ENCODE measurements at regions not wholly inside any gene's neighbourhood (a gene's known extent, or its start where the extent isn't known, plus 50 kb on each side); places are given as distances from the start of the nearest gene placed in this dataset.

- no peak overlapping the region for H3K4me3 ChIP-seq (ENCODE audit: low read depth in 1 of 2, low read length in 2 of 2)
- no peaks in the 10 kb centered on the region for H3K9me3 ChIP-seq (ENCODE audit: insufficient read depth, low read length, severe bottlenecking)
- H3K27ac ChIP-seq (ENCODE audit: low read length) = no peak overlapping the region
- H3K79me2 ChIP-seq (ENCODE audit: insufficient read depth, low read length) = no peaks in the 10 kb centered on the region
- no peak overlapping the region for H2AFZ ChIP-seq (ENCODE audit: low read depth, low read length)
- TF ChIP-seq CTCF (IDR thresholded peaks at IDR 0.05; ENCODE audit: borderline replicate concordance, extremely low read depth, low read length, poor library complexity, severe bottlenecking) = no peak
- no peaks in the 10 kb centered on the region for H3K27me3 ChIP-seq (ENCODE audit: insufficient read depth, low read length, poor library complexity)
- DNase-seq (no peak), ATAC-seq (ENCODE audit: insufficient read depth, low read depth) (no peak)
- no peaks in the 10 kb centered on the region for H3K36me3 ChIP-seq (ENCODE audit: insufficient read depth, low read length)
- no peaks in the 10 kb centered on the region for H3K4me1 ChIP-seq (ENCODE audit: insufficient read depth, low read length)
- H3K9ac ChIP-seq (ENCODE audit: low read depth, low read length) = no peak overlapping the region
- H3K4me2 ChIP-seq (ENCODE audit: insufficient read depth, low read length) = no peak overlapping the region
- H4K20me1 ChIP-seq (ENCODE audit: insufficient read depth, low read length) = no peaks in the 10 kb centered on the region
Measured at GRCh38 chr21:28719723-28720122, 273.0 kb downstream of the LTN1 start.

DNA sequence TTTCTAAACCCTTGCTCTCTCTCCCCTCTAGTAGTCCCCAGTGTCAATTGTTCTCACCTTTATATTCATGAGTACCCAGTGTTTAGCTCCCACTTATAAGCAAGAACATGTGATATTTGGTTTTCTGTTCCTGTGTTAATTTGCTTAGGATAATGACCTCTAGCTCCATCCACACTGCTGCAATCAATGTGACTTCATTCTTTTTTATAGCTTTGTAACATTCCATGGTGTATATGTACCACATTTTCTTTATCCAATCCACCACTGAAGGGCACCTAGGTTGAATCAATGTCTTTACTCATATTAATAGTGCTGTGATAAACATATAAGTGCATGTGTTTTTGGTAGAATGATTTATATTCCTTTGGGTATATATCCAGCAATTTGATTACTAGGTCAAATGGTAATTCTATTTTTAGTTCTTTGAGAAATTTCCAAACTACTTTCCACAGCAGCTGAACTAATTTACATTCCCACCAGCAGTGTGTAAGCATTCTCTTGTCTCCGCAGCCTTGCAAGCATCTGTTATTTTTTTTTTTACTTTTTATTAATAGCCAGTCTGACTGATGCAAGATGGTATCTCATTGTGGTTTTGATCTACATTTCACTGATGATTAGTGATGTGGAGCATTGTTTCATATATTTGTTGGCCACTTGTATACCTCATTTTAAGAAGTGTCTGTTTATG is 277.8 kb downstream of the LTN1 start:
- Histone ChIP-seq H3K4me2 (ENCODE audit: insufficient read depth, low read length) (no peak overlapping the region), H4K20me1 (ENCODE audit: insufficient read depth, low read length) (no peaks in the 10 kb centered on the region), H3K4me3 (ENCODE audit: low read depth in 1 of 2, low read length in 2 of 2) (no peak overlapping the region), H3K4me1 (ENCODE audit: insufficient read depth, low read length) (no peaks in the 10 kb centered on the region), H3K27ac (ENCODE audit: low read length) (no peak overlapping the region), H3K79me2 (ENCODE audit: insufficient read depth, low read length) (no peaks in the 10 kb centered on the region), H3K36me3 (ENCODE audit: insufficient read depth, low read length) (no peaks in the 10 kb centered on the region), H3K27me3 (ENCODE audit: insufficient read depth, low read length, poor library complexity) (no peaks in the 10 kb centered on the region), H3K9ac (ENCODE audit: low read depth, low read length) (no peak overlapping the region), H3K9me3 (ENCODE audit: insufficient read depth, low read length, severe bottlenecking) (no peaks in the 10 kb centered on the region), H2AFZ (ENCODE audit: low read depth, low read length) (no peak overlapping the region)
- TF ChIP-seq EZH2 (IDR thresholded peaks at IDR 0.05; ENCODE audit: borderline replicate concordance, low read depth, low read length, severe bottlenecking) (no peak), CTCF (IDR thresholded peaks at IDR 0.05; ENCODE audit: borderline replicate concordance, extremely low read depth, low read length, poor library complexity, severe bottlenecking) (no peak)
- ATAC-seq (ENCODE audit: insufficient read depth, low read depth) (no peak), DNase-seq (no peak)

DNA sequence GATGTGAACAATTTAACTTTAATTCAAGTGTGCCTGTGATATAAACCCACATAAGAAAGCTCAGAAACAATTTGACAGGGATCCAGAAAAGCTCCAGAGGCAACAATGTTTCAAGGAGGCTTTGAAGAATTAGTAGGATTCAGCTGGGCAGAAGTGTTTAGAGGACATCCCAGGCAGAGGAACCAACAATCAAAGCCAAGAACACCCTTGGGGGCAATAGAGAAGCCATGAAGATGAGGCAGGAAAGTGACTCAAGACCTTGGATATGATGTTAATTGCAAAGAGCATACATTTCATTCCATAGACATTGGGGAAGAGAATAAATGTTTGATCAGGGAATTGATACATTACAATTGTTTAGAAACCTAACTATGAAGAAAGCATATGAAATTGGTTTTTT is 280.3 kb downstream of the LTN1 start:
- Histone ChIP-seq H2AFZ (ENCODE audit: low read depth, low read length) (no peak overlapping the region), H3K4me2 (ENCODE audit: insufficient read depth, low read length) (no peak overlapping the region), H3K4me1 (ENCODE audit: insufficient read depth, low read length) (no peaks in the 10 kb centered on the region), H3K36me3 (ENCODE audit: insufficient read depth, low read length) (no peaks in the 10 kb centered on the region), H3K9ac (ENCODE audit: low read depth, low read length) (no peak overlapping the region), H3K9me3 (ENCODE audit: insufficient read depth, low read length, severe bottlenecking) (no peaks in the 10 kb centered on the region), H3K27me3 (ENCODE audit: insufficient read depth, low read length, poor library complexity) (no peaks in the 10 kb centered on the region), H4K20me1 (ENCODE audit: insufficient read depth, low read length) (no peaks in the 10 kb centered on the region), H3K27ac (ENCODE audit: low read length) (no peak overlapping the region), H3K4me3 (ENCODE audit: low read depth in 1 of 2, low read length in 2 of 2) (no peak overlapping the region), H3K79me2 (ENCODE audit: insufficient read depth, low read length) (no peaks in the 10 kb centered on the region)
- ATAC-seq (ENCODE audit: insufficient read depth, low read depth) = no peak
- TF ChIP-seq CTCF (IDR thresholded peaks at IDR 0.05; ENCODE audit: borderline replicate concordance, extremely low read depth, low read length, poor library complexity, severe bottlenecking) (no peak), EZH2 (IDR thresholded peaks at IDR 0.05; ENCODE audit: borderline replicate concordance, low read depth, low read length, severe bottlenecking) (no peak)
- DNase-seq = no peak

GRCh38 chr21:28705616-28706015 is 287.1 kb downstream of the LTN1 start:
- Histone ChIP-seq H3K36me3 (ENCODE audit: insufficient read depth, low read length) (no peaks in the 10 kb centered on the region), H3K27ac (ENCODE audit: low read length) (no peak overlapping the region), H3K9me3 (ENCODE audit: insufficient read depth, low read length, severe bottlenecking) (no peaks in the 10 kb centered on the region), H3K4me2 (ENCODE audit: insufficient read depth, low read length) (no peak overlapping the region), H3K4me1 (ENCODE audit: insufficient read depth, low read length) (no peaks in the 10 kb centered on the region), H3K9ac (ENCODE audit: low read depth, low read length) (no peak overlapping the region), H3K27me3 (ENCODE audit: insufficient read depth, low read length, poor library complexity) (no peaks in the 10 kb centered on the region), H4K20me1 (ENCODE audit: insufficient read depth, low read length) (no peaks in the 10 kb centered on the region), H2AFZ (ENCODE audit: low read depth, low read length) (no peak overlapping the region), H3K79me2 (ENCODE audit: insufficient read depth, low read length) (no peaks in the 10 kb centered on the region), H3K4me3 (ENCODE audit: low read depth in 1 of 2, low read length in 2 of 2) (no peak overlapping the region)
- DNase-seq = no peak
- TF ChIP-seq EZH2 (IDR thresholded peaks at IDR 0.05; ENCODE audit: borderline replicate concordance, low read depth, low read length, severe bottlenecking) = no peak
- TF ChIP-seq CTCF (IDR thresholded peaks at IDR 0.05; ENCODE audit: borderline replicate concordance, extremely low read depth, low read length, poor library complexity, severe bottlenecking) = no peak
- no peak for ATAC-seq (ENCODE audit: insufficient read depth, low read depth)
